K562 (cell line): ENCODE measurements at regions not wholly inside any gene's neighbourhood (a gene's known extent, or its start where the extent isn't known, plus 50 kb on each side); places are given as distances from the start of the nearest gene placed in this dataset.

ENCODE experiments used
- ZFP30 ChIP-seq: fragments of 250-450 bp; sonication (Bioruptor Pico); IDR thresholded peaks from 2 replicates; pipeline ENCODE4 v1.8.0; 2022; ENCODE audit warnings: moderate library complexity, mild to moderate bottlenecking, inconsistent platforms, borderline replicate concordance
- TF ChIP-seq, protein P1 (sequence below), 2 experiments: fragments of 450-650 bp in 1 of 2; sonication (generic) in 1 of 2; formaldehyde crosslinking in 1 of 2; IDR thresholded peaks; 2 replicates each; pipeline versions ENCODE4 v1.7.1 to v1.9.0; 2016 to 2022; ENCODE audit warnings: inconsistent platforms in 1 of 2, mild to moderate bottlenecking in 1 of 2, missing genetic modification reagents in 1 of 2

DNA sequence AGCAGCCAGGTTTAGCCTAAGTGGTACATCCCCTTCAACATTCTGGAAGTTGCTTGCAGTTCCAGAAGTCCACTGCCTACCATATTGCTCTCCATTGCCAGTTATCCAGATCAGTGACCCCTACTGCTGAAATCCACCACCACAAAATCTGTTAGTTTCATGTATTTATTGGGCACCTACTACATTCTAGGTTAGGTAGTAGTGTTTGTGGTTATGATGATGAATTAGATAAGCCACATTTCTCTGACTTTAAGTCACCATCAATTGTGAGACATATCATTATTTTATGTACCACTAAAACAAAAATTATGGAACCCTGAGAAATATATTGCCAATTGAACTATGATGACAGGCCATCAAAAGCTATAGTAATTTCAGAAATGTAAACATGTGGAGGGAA, 139.5 kb upstream of the PKDCC start (continued):
- TF ChIP-seq, protein P1, sequence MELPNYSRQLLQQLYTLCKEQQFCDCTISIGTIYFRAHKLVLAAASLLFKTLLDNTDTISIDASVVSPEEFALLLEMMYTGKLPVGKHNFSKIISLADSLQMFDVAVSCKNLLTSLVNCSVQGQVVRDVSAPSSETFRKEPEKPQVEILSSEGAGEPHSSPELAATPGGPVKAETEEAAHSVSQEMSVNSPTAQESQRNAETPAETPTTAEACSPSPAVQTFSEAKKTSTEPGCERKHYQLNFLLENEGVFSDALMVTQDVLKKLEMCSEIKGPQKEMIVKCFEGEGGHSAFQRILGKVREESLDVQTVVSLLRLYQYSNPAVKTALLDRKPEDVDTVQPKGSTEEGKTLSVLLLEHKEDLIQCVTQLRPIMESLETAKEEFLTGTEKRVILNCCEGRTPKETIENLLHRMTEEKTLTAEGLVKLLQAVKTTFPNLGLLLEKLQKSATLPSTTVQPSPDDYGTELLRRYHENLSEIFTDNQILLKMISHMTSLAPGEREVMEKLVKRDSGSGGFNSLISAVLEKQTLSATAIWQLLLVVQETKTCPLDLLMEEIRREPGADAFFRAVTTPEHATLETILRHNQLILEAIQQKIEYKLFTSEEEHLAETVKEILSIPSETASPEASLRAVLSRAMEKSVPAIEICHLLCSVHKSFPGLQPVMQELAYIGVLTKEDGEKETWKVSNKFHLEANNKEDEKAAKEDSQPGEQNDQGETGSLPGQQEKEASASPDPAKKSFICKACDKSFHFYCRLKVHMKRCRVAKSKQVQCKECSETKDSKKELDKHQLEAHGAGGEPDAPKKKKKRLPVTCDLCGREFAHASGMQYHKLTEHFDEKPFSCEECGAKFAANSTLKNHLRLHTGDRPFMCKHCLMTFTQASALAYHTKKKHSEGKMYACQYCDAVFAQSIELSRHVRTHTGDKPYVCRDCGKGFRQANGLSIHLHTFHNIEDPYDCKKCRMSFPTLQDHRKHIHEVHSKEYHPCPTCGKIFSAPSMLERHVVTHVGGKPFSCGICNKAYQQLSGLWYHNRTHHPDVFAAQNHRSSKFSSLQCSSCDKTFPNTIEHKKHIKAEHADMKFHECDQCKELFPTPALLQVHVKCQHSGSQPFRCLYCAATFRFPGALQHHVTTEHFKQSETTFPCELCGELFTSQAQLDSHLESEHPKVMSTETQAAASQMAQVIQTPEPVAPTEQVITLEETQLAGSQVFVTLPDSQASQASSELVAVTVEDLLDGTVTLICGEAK (IDR thresholded peaks at IDR 0.05): no peak
- TF ChIP-seq, protein P1 (CRISPR knock-in tag; IDR thresholded peaks at IDR 0.05): no peak
- no peak for TF ChIP-seq ZFP30
